OCI-LY1 (cell line): ENCODE measurements at regions not wholly inside any gene's neighbourhood (a gene's known extent, or its start where the extent isn't known, plus 50 kb on each side); places are given as distances from the start of the nearest gene placed in this dataset.

Experiments
- H2AFZ ChIP-seq: fragments of 200-600 bp; sonication (generic), shearing (Covaris generic); 2 replicates; pipeline ENCODE4 v1.6.0; 2014; ENCODE audit warnings: antibody characterized with exemption, mild to moderate bottlenecking, low read length
- H3F3A ChIP-seq: fragments of 200-600 bp; sonication (generic), shearing (Covaris generic); 2 replicates; pipeline ENCODE4 v1.6.0; 2014; ENCODE audit warnings: mild to moderate bottlenecking, antibody characterized with exemption, low read length, moderate library complexity; ENCODE audit not compliant: insufficient read depth
- H3K27ac ChIP-seq: fragments of 200-600 bp; sonication (generic); 2 replicates; pipeline ENCODE4 v1.5.1; 2014; ENCODE audit warnings: low read length, mixed run types, mild to moderate bottlenecking, low read depth; ENCODE audit not compliant: poor library complexity, severe bottlenecking
- H3K27me3 ChIP-seq: fragments of 200-600 bp; sonication (generic); 2 replicates; pipeline ENCODE4 v1.6.0; 2014; ENCODE audit warnings: antibody characterized with exemption, mild to moderate bottlenecking, low read length, moderate library complexity; ENCODE audit not compliant: insufficient read depth
- H3K36me3 ChIP-seq: fragments of 200-600 bp; sonication (generic); 2 replicates; pipeline ENCODE4 v1.6.1; 2014; ENCODE audit warnings: mild to moderate bottlenecking, antibody characterized with exemption, low read length, moderate library complexity, mixed read lengths; ENCODE audit not compliant: insufficient read depth
- H3K4me1 ChIP-seq: fragments of 200-600 bp; sonication (generic); 2 replicates; pipeline ENCODE4 v1.5.1; 2014; ENCODE audit warnings: mild to moderate bottlenecking, low read length, moderate library complexity; ENCODE audit not compliant: insufficient read depth, severe bottlenecking
- H3K4me2 ChIP-seq: fragments of 200-600 bp; sonication (generic), shearing (Covaris generic); 2 replicates; pipeline ENCODE4 v1.6.1; 2014; ENCODE audit warnings: low read length
- H3K4me3 ChIP-seq: fragments of 200-600 bp; sonication (generic); 2 replicates; pipeline ENCODE4 v1.5.1; 2014; ENCODE audit warnings: low read length, low read depth, mild to moderate bottlenecking, mixed read lengths; ENCODE audit not compliant: poor library complexity, severe bottlenecking
- H3K79me2 ChIP-seq: fragments of 200-600 bp; shearing (Covaris generic); 2 replicates; pipeline ENCODE4 v1.6.1; 2016; ENCODE audit warnings: mixed run types, low read length, mixed read lengths; ENCODE audit not compliant: insufficient read depth
- H3K9ac ChIP-seq: fragments of 200-600 bp; sonication (generic), shearing (Covaris generic); 2 replicates; pipeline ENCODE4 v1.6.1; 2014; ENCODE audit warnings: mild to moderate bottlenecking, low read length, mixed read lengths
- H3K9me2 ChIP-seq: fragments of 200-600 bp; sonication (generic), shearing (Covaris generic); 2 replicates; pipeline ENCODE4 v1.6.1; 2014; ENCODE audit warnings: low read depth, mild to moderate bottlenecking, low read length, mixed read lengths
- H3K9me3 ChIP-seq: fragments of 200-600 bp; shearing (Covaris generic); 2 replicates; pipeline ENCODE4 v1.6.1; 2014; ENCODE audit warnings: low read length, mixed read lengths
- H4K20me1 ChIP-seq: fragments of 200-600 bp; sonication (generic), shearing (Covaris generic); 2 replicates; pipeline ENCODE4 v1.6.0; 2016; ENCODE audit warnings: mild to moderate bottlenecking, low read length; ENCODE audit not compliant: insufficient read depth
- EZH2 ChIP-seq: fragments of 200-600 bp; sonication (generic), shearing (Covaris generic); IDR thresholded peaks from 2 replicates; pipeline ENCODE4 v1.8.0; 2017; ENCODE audit warnings: borderline replicate concordance, mixed run types, mild to moderate bottlenecking, antibody characterized with exemption, low read length, moderate library complexity, mixed read lengths
- TF ChIP-seq, protein P1 (sequence below): fragments of 200-600 bp; sonication (generic), shearing (Covaris generic); IDR thresholded peaks from 2 replicates; pipeline ENCODE4 v1.5.1; 2017; ENCODE audit warnings: mild to moderate bottlenecking, antibody characterized with exemption, low read length, moderate library complexity, mixed read lengths

DNA sequence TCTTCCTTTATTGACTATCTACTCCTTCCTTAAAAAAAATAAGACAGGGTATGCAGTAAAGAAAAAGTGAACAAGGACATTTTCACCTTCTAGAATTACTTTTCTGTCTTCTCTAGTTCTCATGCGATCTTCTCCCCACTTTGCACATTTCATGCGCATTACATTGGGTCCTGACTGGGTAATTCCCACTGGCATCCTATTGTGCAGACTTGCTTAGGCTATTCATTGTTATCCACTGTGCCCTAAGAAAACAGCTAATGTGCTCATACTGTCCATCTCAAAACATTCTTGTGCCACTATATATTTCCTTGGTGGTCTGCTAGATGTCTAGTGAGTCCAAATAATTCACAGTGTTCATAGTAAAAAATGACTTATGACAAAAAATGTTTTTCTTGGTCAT is 447.4 kb upstream of the ROBO1 start:
- H3K36me3 ChIP-seq, result no peaks in the 10 kb centered on the region
- H3K9me3 ChIP-seq, result no peaks in the 10 kb centered on the region
- no peaks in the 10 kb centered on the region for H4K20me1 ChIP-seq
- TF ChIP-seq, protein P1, sequence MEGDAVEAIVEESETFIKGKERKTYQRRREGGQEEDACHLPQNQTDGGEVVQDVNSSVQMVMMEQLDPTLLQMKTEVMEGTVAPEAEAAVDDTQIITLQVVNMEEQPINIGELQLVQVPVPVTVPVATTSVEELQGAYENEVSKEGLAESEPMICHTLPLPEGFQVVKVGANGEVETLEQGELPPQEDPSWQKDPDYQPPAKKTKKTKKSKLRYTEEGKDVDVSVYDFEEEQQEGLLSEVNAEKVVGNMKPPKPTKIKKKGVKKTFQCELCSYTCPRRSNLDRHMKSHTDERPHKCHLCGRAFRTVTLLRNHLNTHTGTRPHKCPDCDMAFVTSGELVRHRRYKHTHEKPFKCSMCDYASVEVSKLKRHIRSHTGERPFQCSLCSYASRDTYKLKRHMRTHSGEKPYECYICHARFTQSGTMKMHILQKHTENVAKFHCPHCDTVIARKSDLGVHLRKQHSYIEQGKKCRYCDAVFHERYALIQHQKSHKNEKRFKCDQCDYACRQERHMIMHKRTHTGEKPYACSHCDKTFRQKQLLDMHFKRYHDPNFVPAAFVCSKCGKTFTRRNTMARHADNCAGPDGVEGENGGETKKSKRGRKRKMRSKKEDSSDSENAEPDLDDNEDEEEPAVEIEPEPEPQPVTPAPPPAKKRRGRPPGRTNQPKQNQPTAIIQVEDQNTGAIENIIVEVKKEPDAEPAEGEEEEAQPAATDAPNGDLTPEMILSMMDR, result no peak
- no peak for TF ChIP-seq EZH2
- no peak overlapping the region for H3K9ac ChIP-seq
- H3K27ac ChIP-seq, result no peak overlapping the region
- H2AFZ ChIP-seq, result no peak overlapping the region
- H3K4me3 ChIP-seq, result no peak overlapping the region
- no peaks in the 10 kb centered on the region for H3K4me1 ChIP-seq
- H3F3A ChIP-seq, result no peaks in the 10 kb centered on the region
- H3K4me2 ChIP-seq, result no peak overlapping the region
- H3K27me3 ChIP-seq, result no peaks in the 10 kb centered on the region
- no peaks in the 10 kb centered on the region; the same call in 1 of the 2 replicates for H3K9me2 ChIP-seq
- H3K79me2 ChIP-seq, result no peaks in the 10 kb centered on the region

GRCh38 chr3:80213086-80213485 is 445.3 kb upstream of the ROBO1 start:
- Histone ChIP-seq H4K20me1 (no peaks in the 10 kb centered on the region), H3K9ac (no peak overlapping the region), H3F3A (no peaks in the 10 kb centered on the region), H3K27me3 (no peaks in the 10 kb centered on the region), H3K27ac (no peak overlapping the region), H3K4me2 (no peak overlapping the region), H3K4me3 (no peak overlapping the region), H3K4me1 (no peaks in the 10 kb centered on the region), H3K9me2 (no peaks in the 10 kb centered on the region), H2AFZ (no peak overlapping the region), H3K36me3 (no peaks in the 10 kb centered on the region), H3K79me2 (no peaks in the 10 kb centered on the region), H3K9me3 (no peaks in the 10 kb centered on the region)
- TF ChIP-seq, protein P1, result no peak
- no peak for TF ChIP-seq EZH2

- TF ChIP-seq, protein P1, result no peak
- no peak for TF ChIP-seq EZH2
- Histone ChIP-seq H2AFZ (no peak overlapping the region), H3K9me2 (no peaks in the 10 kb centered on the region), H3K27ac (no peak overlapping the region), H3K27me3 (no peaks in the 10 kb centered on the region), H3K4me2 (no peak overlapping the region), H3K4me3 (no peak overlapping the region), H3K79me2 (no peaks in the 10 kb centered on the region), H3K36me3 (no peaks in the 10 kb centered on the region), H4K20me1 (no peaks in the 10 kb centered on the region), H3K9me3 (no peaks in the 10 kb centered on the region), H3F3A (no peaks in the 10 kb centered on the region), H3K9ac (no peak overlapping the region), H3K4me1 (no peaks in the 10 kb centered on the region)
These were observed 425.1 kb upstream of the ROBO1 start for GRCh38 chr3:80192936-80193335.
